ENCODE measurements at regions not wholly inside any gene's neighbourhood (a gene's known extent, or its start where the extent isn't known, plus 50 kb on each side); places are given as distances from the start of the nearest gene placed in this dataset.

- DNase-seq = peak; percentile 64
Measured at GRCh38 chr13:51518827-51519226, 65.4 kb upstream of the WDFY2 start.

DNA sequence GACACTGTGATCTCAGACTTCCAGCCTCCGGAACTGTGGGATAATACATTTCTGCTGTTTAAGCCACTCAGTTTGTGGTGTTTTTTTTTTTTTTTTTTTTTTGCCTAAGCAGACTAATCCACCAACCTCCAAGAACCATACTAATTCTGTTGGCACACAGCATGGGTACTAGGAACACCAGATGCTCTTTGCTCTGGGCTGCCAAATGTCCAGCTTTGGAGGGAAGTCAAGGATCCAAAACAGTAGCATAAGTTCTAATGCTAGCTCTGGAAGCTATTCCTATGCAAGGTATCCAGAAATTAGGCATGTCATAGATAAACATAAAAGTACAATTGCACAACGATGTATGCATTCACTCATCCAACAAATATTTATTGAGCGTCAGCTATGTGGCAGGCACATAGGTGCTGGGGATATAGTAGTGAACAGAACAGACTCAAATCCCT lies 64.5 kb upstream of the WDFY2 start:
- no peak for DNase-seq

DNA sequence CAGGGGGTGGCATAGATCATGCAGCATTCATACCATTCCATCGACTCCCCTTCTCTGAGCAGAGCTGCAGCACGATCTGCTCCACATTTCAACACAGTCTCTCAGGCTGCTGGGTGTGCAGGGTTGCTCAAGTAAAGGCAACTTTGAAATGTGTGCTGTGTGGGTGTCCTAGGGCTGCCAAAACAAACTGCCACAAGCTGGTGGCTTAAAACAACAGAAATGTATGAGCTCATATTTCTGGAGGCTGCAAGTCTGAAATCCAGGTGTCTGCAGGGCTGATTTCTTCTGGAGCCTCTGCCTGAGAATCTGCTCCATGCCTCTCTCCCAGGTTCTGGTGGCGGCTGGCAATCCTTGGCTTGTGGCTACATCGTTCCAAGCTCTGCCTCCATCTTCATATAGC lies 63.7 kb upstream of the WDFY2 start:
- DNase-seq = no peak

DNA sequence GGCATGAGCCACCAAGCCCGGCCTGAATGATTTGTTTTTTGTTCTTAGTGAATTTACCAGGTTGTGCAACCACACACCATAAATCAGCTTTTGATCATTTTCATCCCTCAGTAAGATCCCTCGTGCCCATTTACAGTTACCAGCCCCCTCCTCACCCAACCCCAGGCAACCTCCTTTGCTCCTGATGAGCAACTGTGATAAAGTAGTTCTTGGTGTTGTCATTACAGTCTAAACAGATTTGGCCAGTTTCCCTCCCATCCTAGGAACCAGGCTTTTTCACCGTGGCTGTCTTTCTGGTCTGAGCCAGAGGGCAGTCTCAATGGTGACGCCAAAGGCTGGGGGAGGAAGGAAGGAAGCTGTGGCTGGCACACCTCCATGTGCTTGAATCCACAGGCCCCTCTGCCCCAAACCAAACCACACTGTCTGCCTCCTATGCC lies 61.2 kb upstream of the WDFY2 start:
- DNase-seq = peak; percentile 66

DNA sequence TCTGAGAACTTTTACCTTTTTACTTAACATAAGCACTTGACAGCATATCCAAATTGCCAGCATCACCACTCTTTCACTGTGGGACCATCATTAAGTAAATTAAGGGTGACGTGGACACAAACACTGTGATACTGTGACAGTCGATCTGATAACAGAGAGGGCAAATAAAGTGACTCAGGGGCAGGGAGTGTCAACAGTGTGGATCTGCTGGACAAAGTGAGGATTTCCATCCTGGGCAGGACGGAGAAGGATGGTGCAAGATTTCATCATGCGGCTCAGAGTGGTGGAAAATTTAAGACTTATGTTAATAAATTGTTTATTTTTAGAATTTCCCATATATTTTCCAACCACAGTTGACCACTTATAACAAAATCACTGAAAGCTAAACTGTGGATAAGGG lies 60.0 kb upstream of the WDFY2 start:
- DNase-seq = no peak

GRCh38 chr13:51524829-51525566 lies 59.3 kb upstream of the WDFY2 start:
- DNase-seq = no peak

- no peak for DNase-seq
Measured at GRCh38 chr13:51525567-51526167, 58.6 kb upstream of the WDFY2 start.

- DNase-seq = no peak
Measured at GRCh38 chr13:51526202-51526601, 58.1 kb upstream of the WDFY2 start.

- no peak for DNase-seq
Measured at GRCh38 chr13:51532736-51533197, 51.5 kb upstream of the WDFY2 start.

DNA sequence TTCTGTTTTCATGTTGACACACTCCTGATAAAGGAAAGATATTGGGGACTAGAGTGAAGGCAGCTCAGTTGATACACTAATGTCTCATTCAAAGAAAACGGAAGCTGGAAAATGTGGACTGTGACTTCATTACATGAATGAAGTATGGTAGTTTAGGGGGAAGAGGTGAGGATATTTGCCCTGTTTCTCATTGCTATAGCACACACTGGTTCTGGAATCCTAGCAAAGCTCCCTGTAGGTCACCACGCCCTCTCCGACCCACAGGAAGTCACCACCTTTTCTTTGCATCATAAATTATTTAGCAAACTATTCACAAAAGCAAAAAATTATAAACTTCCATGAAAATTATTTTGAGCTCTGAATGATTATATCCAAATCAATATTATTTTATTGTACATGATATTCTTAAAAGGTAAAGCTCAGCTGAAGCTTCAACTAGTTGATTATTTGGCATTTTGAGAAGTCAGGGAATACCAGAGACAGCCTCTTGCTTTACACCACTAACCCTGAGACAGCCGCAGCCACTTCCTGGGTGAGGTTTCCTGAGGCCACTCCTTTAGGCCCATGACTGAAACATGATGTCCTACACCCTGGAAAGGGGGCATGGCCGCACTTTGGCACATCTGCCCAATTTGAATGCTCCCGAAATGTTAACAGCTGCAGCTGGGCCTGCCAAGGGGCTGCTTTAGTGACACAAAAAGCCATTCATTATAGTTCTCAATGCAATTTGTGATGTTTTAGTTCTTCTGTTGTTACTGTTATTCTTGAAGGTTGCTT lies 50.0 kb upstream of the WDFY2 start:
- peak; percentile 71 for DNase-seq
